GM19023 (cell line): ENCODE measurements at regions not wholly inside any gene's neighbourhood (a gene's known extent, or its start where the extent isn't known, plus 50 kb on each side); places are given as distances from the start of the nearest gene placed in this dataset.
"Not testable (repeated sequence)": the region's sequence is repeated elsewhere in the genome, so short reads cannot be mapped to it uniquely, and the experiment has no call there.

Experiments used
- ATAC-seq: cut with Tn5 transposase; IDR thresholded peaks from one replicate; pipeline ENCODE4 v1.9.1; 2021; ENCODE audit warnings: mild to moderate bottlenecking, moderate library complexity; ENCODE audit not compliant: unreplicated experiment

DNA sequence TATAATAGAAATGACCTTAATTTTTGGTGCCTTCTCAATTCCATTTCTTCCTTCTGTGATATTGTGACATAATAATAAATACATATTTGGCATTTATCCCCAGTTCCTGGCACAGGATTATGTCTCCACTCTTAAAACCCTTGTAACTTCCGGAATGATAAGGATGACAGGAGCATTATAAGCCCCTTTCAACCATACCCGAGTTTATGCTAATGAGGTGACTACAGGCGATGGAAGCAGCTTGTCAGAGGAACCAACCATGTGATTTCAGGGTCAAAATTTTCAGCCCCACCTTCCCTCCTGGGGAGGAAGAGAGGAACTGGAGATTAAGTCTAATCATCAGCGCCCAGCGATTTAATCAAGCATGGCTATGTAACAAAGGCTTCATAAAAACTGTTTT lies 528.5 kb upstream of the CRIM1 start:
- ATAC-seq, result no peak

DNA sequence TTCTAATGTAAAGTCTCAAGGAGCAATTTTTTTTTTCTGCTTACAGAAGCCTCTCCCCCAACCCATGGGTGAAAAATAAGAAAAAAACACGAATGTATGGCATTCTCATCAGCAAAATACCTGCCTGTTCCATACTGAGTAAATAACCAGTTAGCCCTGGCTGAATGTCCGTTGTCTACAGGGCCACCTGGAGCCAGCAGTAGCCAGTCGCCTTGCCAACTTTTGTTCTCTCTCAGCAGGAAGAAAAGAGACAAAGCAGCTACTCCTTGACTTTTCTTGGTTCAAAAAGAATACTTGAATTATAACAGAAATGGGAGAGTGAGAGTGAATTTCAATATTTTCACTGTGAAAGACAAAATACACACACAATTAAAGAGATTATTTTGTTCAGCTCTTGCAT lies 532.9 kb upstream of the CRIM1 start:
- ATAC-seq, result no peak

DNA sequence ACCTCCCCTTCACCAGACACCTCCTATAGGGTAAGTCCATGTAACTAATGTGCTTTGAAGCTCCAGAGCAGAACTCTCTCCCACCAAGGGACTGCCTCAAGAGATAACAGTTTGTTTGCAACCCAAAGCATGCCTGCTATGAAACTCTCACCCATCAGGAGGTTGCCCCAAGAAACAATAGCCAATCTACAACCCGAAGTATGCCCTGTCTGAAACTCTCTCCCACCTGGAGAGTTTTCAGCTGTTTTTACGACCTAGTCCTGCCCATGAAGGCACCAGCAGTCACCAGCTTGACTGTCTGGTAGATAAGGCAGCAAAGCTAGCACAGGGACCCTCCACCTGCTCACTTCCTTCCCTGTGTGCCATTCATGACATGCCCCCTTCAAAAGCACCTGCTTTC lies 533.9 kb upstream of the CRIM1 start:
- no peak for ATAC-seq

DNA sequence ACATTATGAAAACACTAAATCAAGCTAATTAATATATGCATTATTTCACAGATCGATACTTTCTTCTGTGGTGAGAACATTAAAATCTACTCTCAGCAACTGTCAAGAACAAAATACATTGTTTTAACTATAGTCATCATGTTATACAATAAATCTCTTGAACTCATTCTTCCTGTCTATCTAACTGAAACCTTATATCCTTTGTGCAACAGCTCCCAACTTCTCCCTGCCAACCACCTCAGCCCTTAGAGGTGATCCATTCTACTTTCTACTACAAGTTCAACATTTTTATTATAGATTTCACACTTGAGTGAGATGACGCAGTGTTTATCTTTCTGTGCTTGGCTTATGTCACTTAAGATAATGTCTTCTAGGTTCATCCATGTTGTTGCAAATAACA lies 535.2 kb upstream of the CRIM1 start:
- no peak for ATAC-seq

DNA sequence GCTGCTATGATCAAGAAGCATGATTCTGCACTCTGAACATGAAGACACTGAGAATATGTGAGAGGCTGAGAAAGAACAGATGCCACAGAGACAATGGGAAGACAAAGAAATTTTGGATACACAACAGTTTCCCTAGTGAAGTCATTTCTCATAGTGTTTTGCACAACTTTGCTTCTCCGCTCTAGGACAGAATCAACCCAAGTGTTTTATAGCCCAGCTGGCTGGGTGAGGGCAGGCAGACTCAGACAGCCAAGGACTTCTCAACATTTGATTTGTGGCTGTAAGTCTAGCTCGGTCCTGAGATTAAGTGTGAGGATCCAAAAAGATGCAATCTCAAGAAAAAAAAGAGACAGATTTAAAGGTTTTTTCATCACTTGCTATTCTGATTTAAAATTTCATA lies 536.5 kb upstream of the CRIM1 start:
- no peak for ATAC-seq

DNA sequence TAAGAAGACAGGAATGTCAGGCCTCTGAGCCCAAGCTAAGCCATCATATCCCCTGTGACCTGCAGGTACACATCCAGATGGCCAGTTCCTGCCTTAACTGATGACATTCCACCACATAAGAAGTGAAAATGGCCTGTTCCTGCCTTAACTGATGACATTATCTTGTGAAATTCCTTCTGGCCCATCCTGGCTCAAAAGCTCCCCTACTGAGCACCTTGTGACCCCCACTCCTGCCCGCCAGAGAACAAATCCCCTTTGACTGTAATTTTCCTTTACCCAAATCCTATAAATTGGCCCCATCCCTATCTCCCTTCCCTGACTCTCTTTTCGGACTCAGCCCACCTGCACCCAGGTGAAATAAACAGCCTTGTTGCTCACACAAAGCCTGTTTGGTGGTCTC lies 537.2 kb upstream of the CRIM1 start:
- not testable (repeated sequence) for ATAC-seq

DNA sequence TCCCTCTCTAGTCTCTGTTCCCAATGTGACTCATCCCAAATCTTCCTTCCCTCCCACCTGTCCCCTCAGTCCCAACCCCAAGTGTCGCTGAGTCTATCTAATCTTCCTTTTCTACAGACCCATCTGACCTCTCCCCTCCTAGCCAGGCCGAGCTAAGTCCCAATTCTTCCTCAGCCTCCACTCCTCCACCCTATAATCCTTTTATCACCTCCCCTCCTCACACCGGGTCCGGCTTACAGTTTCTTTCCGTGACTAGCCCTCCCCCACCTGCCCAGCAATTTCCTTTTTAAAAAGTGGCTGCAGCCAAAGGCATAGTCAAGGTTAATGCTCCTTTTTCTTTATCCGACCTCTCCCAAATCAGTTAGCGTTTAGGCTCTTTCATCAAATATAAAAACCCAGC lies 541.0 kb upstream of the CRIM1 start:
- not testable (repeated sequence) for ATAC-seq

DNA sequence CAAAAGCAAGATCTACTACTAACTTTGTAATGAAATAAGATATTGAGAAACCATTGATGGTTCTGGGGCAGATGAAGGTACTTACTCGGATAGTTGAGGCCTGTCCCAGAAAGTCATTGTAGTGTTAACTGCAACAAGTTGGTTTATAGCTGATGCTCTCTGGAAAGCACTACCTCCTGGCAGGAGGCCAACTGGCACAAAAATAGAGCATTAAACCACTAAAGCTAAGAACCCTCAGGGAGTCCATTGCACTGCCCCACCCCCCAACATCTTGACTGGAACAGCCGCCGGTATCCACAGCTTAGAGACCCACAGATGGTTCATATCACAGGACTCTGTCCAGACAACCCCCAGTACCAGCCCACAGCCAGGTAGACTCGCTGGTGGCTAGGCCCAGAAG lies 552.5 kb upstream of the CRIM1 start:
- no peak for ATAC-seq

DNA sequence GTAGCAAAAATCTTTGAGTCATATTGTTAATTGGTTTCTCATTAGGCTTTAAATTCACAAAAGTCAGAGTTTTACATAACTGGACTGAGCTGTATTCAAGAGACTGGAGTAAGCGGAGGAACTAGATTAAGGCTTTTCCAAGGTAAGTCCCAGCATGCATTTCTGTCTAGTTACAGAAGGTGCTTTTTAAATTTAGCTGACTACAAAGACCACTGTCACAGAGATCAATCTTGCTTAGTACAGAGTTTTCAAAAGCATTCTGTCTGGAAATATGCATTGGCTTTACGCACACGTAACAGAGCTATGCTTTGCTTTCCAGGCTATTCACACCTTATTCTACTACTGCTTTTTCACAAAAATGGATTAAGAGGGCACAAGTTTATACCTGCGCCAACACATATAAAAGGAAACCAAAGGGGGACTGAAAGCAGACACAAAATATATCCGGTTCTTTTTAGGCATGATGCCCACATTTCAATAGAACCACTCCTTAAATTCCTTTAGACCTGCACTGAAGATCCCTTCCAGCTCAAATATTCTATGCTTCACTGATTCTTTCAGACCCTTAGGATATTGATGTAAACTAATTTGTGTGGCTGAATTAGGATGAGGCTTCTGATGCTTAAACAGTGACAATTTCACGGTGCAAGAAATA lies 560.7 kb upstream of the CRIM1 start:
- ATAC-seq, result no peak

DNA sequence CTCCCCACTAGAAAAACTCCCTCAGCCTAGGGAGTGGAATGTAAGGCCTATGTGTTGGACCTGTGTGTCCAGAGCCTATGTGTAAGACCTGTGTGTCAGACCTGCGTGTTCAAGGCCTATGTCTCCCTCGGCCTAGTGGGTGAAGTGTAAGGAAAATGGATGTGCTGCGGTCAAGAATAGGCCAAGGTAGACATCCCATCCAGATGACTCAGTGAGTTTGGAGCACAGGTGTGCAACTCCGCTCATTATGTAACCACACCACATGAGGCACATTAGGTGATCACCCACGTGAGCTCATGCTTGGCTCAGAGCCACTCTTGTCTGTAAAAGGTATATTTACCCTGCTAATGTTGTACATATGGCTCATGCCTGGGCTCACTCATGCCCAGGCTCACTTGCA lies 565.3 kb upstream of the CRIM1 start:
- ATAC-seq, result no peak

DNA sequence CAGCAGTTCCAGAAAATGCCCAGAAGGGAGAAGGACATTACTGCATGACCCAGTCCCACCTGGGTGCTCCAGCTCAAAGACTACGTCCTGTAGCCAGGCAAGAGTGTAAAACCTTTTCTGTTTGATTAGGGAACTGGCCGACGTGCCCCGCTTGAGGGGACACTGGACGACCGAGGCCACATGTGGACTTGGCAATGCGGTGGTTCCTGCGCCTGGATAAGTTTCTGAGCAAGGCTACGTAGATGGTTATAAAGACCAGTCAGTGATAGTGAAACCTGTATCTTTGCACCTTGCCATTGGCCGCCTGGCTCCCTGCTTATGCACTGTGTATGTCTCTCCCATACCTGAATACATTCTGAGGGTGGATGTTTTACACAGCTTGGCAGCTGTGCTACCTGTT lies 567.0 kb upstream of the CRIM1 start:
- ATAC-seq, result no peak

DNA sequence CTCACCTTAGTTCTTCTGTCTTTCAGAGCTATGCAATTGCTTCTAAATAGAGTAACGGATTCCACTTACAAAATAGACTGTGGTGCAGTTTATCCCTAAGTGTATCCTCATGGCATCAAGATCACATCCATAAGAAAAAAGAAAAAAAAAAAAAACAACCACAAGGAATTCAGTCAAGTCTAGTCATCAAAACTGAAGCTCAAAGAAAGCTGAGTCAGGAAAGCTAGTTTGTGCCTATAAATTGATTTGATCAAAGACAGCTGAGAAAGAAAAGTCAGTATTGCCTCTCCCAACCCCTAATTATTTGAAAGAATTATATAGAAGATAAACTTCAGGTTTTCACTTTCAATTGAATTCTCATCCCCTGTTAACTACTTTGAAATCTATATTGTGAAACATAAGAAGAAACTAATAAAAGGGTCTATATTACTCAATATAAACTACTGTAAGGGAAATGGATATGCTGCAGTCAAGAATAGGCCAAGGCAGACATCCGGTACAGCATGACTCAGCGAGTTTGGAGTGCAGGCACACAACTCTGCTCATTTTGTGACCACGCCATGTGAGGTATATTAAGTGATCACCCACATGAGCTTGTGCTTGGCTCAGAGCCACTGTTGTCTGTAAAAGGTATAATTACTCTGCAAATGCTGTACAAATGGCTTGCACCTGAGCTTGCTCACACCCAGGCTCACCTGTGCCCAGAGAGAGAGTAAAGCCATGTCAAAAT lies 568.1 kb upstream of the CRIM1 start:
- no peak for ATAC-seq

DNA sequence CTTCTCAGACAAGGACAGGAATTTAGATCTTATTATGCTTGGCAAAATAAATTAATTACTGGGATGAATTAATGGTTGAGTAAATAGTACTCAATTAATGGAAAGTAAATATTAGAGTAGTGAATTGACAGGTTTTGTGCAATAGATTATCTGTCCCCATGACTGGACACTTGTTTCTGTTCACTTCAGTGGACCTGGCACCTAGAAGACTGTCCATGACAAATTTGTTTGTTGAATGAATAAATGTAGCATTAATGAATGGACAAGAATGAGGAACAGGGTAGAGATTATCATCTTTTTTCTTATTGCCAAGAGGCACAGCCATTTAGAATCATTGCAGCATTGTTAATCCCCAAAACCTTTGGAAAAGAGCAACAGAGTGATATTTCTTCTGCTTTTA lies 570.0 kb upstream of the CRIM1 start:
- no peak for ATAC-seq

DNA sequence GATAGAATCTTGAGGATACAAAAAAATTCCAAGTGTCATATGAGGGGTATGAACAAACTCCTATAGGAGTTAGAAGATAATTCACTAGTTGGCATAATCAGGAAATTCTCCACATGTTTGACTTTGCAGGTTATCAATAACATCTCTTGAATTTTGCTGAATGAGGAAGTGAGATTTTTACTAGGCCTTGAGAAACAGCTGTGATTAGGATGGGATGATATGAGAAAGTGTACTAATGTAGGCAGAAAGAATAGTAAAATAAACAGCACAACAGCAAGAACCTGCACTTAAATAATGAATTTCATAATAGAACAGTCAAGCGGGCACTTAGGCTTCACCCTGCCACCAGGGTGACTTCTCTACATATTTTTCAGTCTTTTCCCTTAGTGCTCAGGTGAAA lies 570.8 kb upstream of the CRIM1 start:
- ATAC-seq, result no peak

DNA sequence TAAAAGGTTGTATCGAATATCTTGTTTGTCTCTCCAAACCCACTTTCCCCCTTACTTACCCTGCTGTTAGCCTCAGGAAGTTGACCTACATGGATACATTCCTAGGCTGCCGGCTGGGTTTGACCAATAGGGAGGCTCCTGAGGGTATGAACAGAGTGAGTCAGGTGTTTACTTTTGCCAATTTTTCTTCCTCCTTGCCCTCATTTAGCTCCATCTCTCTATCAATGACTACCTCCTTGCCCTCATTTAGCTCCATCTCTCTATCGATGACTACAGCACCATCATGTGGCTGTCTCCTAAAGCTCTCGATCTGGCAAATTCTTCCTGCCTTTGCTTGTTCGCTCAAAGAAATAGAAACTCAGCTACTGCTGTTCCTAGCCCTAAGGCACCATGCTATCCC lies 571.9 kb upstream of the CRIM1 start:
- no peak for ATAC-seq

DNA sequence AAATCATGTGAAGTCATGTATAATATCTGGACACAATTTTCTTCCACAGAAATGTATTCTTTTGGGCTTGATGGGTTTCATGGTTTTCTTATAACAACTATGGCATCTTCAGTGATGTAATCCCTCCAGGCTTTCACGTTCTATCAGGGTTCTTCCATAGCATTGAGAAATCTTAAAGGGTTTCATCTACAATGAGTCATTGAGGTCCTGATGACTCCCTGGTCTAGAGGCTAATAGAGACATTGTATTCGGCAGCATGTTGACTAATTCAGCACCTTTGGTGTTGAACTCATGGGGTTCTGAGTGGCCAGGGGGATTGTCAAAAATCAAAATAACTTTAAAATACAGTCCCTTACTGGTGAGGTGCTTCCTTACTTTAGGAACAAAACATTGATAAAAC lies 614.0 kb upstream of the CRIM1 start:
- ATAC-seq, result no peak

DNA sequence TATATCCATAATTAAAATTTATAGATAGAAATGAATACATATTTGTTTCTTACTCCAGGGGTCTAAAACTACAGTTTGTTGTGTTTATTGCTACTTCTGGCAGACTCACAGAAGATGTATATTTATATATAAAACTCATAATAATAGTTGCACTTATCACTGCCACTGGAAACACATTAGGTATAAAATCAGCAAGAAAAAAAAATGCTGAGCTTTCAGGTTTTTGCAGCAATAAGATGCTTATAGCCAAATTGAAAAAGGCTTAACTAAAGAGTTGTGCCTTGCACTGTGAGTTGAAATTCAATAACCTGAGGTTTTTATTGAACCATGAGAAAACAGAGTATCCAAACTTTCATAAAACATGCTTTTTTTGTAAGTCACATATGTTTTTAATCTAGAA lies 623.9 kb upstream of the CRIM1 start:
- ATAC-seq, result no peak

DNA sequence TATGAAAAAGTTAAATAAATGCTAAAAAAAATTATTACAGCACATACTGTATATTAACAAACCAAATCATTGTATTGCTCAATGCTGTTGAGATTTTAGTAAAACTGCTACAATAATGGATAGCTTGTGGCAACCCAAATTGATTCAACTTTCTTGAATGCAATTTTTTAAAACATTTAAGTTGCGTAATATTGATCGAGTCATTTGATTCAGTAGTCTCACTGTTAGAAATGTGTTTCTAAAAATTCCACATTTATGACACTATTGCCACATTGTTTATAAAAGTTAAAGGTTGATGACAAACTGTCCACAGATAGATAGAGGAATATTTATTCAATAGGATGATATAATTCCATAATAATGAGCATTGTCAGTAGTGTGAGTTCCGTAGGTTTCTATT lies 640.7 kb upstream of the CRIM1 start:
- no peak for ATAC-seq

DNA sequence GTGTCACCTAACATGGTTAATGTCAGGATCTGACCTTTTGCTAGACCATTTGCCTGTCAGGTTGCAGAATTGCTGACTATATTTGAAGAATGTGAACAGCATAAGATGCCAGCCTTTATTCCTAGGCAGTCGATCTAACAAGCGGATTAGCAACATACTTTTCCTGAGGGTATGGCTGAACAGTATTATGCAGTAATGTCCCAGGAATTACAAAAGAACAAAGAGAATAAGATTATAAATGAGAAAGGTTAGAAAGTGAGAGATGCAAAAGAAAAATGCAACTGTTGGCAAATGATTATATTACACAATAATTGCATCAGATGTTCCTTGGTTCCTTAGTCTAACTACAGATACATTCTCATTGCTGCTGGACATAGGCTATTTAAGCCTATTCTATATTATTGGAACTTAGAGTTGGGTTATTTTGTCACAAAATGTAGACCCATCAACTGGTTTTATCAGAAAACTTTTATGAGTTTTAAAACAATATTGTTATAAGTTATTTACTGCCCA lies 647.1 kb upstream of the CRIM1 start:
- no peak for ATAC-seq

DNA sequence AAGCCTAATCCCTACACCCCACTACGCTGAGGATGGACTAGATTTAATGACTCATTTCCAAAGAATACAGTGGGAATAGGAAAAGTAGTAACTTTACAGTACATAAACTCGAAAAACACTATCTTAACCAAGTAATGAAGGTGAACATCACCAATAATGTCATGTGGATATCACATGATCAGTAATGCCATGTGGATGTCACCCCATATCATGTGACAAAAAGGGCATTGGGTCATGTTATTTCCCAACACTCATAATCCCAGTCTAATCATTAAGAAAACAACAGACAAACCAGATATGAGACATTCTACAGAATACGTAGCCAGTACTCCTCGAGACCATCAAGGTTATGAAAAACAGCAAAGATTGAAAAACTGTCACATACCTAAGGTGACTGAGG lies 667.3 kb upstream of the CRIM1 start:
- no peak for ATAC-seq

DNA sequence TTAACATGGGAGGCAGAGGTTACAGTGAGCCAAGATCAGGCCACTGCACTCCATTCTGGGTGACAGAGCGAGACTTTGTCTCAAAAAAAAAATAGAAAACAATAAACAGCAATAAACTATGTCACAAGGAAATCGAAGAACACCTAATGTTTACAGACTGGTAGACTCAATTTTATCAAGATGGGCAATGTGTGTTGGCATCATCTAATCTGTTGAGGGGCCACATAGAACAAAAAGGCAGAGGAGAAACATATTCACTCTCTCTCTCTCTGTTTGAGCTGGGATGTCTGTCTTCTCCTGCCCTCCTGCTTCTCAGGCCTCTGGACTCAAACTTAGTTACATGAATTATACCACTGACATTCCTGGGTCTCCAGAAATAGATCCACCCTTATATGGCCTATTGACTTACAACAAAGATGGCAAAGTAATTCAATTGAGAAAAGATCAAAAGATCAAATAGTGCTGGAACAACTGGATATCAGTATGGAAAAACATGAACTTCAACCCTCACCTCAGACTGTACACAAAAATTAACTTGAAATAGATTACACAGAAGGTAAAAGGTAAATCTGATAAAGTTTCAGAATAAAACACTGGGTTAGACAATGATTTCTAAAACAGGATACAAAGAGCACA lies 703.8 kb upstream of the CRIM1 start:
- ATAC-seq, result no peak

DNA sequence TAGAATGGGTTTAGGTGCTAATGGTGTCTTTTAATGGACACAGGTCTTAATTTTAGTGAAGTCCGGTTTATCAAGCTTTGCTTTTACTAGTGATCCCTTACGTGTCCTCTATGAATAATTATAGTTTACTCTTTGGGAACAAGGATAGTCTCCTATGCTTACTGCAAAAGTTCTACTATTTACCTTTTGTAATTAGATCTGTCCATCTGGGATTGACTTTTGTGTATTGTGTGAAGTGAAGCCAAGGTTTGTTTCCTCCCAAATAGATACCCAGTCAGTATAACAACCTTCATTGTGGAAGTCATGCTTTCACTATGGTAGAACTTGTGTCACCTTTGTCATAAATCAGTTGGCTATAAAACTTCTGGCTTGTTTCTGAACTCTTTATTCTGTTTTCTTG lies 740.9 kb upstream of the CRIM1 start:
- ATAC-seq, result no peak
